BJ (cell line): ENCODE measurements at regions not wholly inside any gene's neighbourhood (a gene's known extent, or its start where the extent isn't known, plus 50 kb on each side); places are given as distances from the start of the nearest gene placed in this dataset.
"Not testable (repeated sequence)": the region's sequence is repeated elsewhere in the genome, so short reads cannot be mapped to it uniquely, and the experiment has no call there.

Experiments used
- CTCF ChIA-PET: fragments of 350-600 bp; formaldehyde crosslinking; extraction: SDS; loops from one replicate; lab custom pipeline; 2021; ENCODE audit warnings: antibody characterized with exemption, inconsistent platforms; lab: Yijun Ruan, JAX
- POLR2A ChIA-PET: fragments of 300-600 bp; sonication (Branson Sonifier 250); formaldehyde crosslinking; extraction: SDS; loops from one replicate; lab custom pipeline; 2021; ENCODE audit warnings: antibody characterized with exemption; lab: Charles Lee
- DNase-seq: peaks from one replicate; pipeline ENCODE4 v3.0.0-alpha.2; 2011; ENCODE audit warnings: low read depth
- H3K27me3 ChIP-seq: 2 replicates; pipeline ENCODE4 v1.6.0; 2011; ENCODE audit warnings: low read length; ENCODE audit not compliant: control insufficient read depth, insufficient read depth
- H3K36me3 ChIP-seq: 2 replicates; pipeline ENCODE4 v1.5.1; 2011; ENCODE audit warnings: low read length; ENCODE audit not compliant: control insufficient read depth, insufficient read depth
- H3K4me3 ChIP-seq: 2 replicates; pipeline ENCODE4 v1.5.1; 2011; ENCODE audit warnings: low read depth, mild to moderate bottlenecking, control low read depth, low read length
- CTCF ChIP-seq: IDR thresholded peaks from 2 replicates; pipeline ENCODE4 v1.5.1; 2011; ENCODE audit warnings: low read depth, mild to moderate bottlenecking, control low read depth, inconsistent platforms, low read length, moderate library complexity; ENCODE audit not compliant: insufficient read depth

GRCh38 chr7:32215697-32216096, 145.5 kb upstream of the PDE1C start:
- DNase-seq: no peak
- ChIA-PET CTCF (interaction anchor here (0.6 to 1.2 kb wide), 3 partner anchors 10 to 263 kb away, joined by 3 read pairs; no protein-coding TSS in a partner anchor), POLR2A (no interaction called here)
- TF ChIP-seq CTCF: no peak
- H3K4me3 ChIP-seq: no peak overlapping the region
- H3K36me3 ChIP-seq: no peaks in the 10 kb centered on the region
- peaks cover 9% of the 10 kb centered on the region for H3K27me3 ChIP-seq

- ChIA-PET CTCF (no interaction called here), POLR2A (no interaction called here)
- no peak for DNase-seq
- no peak for TF ChIP-seq CTCF
- no peak overlapping the region for H3K4me3 ChIP-seq
- no peaks in the 10 kb centered on the region for H3K36me3 ChIP-seq
- H3K27me3 ChIP-seq: peaks cover 11% of the 10 kb centered on the region
These were observed 144.7 kb upstream of the PDE1C start for GRCh38 chr7:32214913-32215312.

GRCh38 chr7:32212321-32212720, 142.1 kb upstream of the PDE1C start:
- POLR2A ChIA-PET: no interaction called here
- TF ChIP-seq CTCF: no peak

GRCh38 chr7:32206987-32207386, 136.8 kb upstream of the PDE1C start:
- CTCF ChIA-PET: interaction anchor here (1.0 to 11.4 kb wide), 6 partner anchors 15 to 764 kb away, joined by 3 to 170 read pairs (median 6); no protein-coding TSS in a partner anchor
- TF ChIP-seq CTCF: peak; percentile 47

More at GRCh38 chr7:32212321-32212720, 142.1 kb upstream of the PDE1C start:
- Histone ChIP-seq H3K4me3 (no peak overlapping the region), H3K27me3 (peaks cover 11% of the 10 kb centered on the region), H3K36me3 (no peaks in the 10 kb centered on the region)
- DNase-seq: no peak
- CTCF ChIA-PET: interaction anchor here (0.8 to 11.4 kb wide), 6 partner anchors 9 to 475 kb away, joined by 3 to 170 read pairs (median 11); no protein-coding TSS in a partner anchor

GRCh38 chr7:32206488-32206887, 136.3 kb upstream of the PDE1C start:
- no peak for TF ChIP-seq CTCF
- POLR2A ChIA-PET: no interaction called here
- DNase-seq: no peak
- CTCF ChIA-PET: interaction anchor here (0.7 to 11.4 kb wide), 7 partner anchors 10 to 763 kb away, joined by 3 to 170 read pairs (median 8); no protein-coding TSS in a partner anchor
- H3K27me3 ChIP-seq: peaks cover 2% of the 10 kb centered on the region; the same call in 1 of the 2 replicates
- H3K4me3 ChIP-seq: no peak overlapping the region
- H3K36me3 ChIP-seq: no peaks in the 10 kb centered on the region

More at GRCh38 chr7:32206987-32207386, 136.8 kb upstream of the PDE1C start:
- POLR2A ChIA-PET: no interaction called here
- Histone ChIP-seq H3K36me3 (no peaks in the 10 kb centered on the region), H3K27me3 (peaks cover 2% of the 10 kb centered on the region; the same call in 1 of the 2 replicates), H3K4me3 (no peak overlapping the region)
- DNase-seq: no peak

GRCh38 chr7:32205298-32205824, 135.2 kb upstream of the PDE1C start:
- not testable (repeated sequence) for DNase-seq, H3K36me3 ChIP-seq, H3K4me3 ChIP-seq, H3K27me3 ChIP-seq
- CTCF ChIA-PET: interaction anchor here (1.0 to 11.4 kb wide), 11 partner anchors 131 to 832 kb away, joined by 3 to 170 read pairs (median 6); no protein-coding TSS in a partner anchor
- POLR2A ChIA-PET: interaction anchor here (0.6 kb wide), 1 partner anchor 1173 kb away, joined by 8 read pairs; no protein-coding TSS in a partner anchor
